HG03097 (cell line): ENCODE measurements at regions not wholly inside any gene's neighbourhood (a gene's known extent, or its start where the extent isn't known, plus 50 kb on each side); places are given as distances from the start of the nearest gene placed in this dataset.

ENCODE experiments used
- ATAC-seq: cut with Tn5 transposase; IDR thresholded peaks from one replicate; pipeline ENCODE4 v1.9.1; 2021; ENCODE audit not compliant: unreplicated experiment, low FRiP score

GRCh38 chr18:1968801-1969498 lies 602.4 kb downstream of the METTL4 start:
- ATAC-seq = no peak

GRCh38 chr18:1976484-1976883 lies 594.8 kb downstream of the METTL4 start:
- ATAC-seq = no peak

GRCh38 chr18:1982056-1982455 lies 589.2 kb downstream of the METTL4 start:
- no peak for ATAC-seq

GRCh38 chr18:1983746-1984515 lies 587.4 kb downstream of the METTL4 start:
- ATAC-seq = no peak

- ATAC-seq = no peak
Observed at GRCh38 chr18:1993866-1994265, 577.4 kb downstream of the METTL4 start.

GRCh38 chr18:1994471-1994870 lies 576.8 kb downstream of the METTL4 start:
- no peak for ATAC-seq

- ATAC-seq = no peak
Observed at GRCh38 chr18:1995041-1995612, 576.2 kb downstream of the METTL4 start.

- ATAC-seq = no peak
Observed at GRCh38 chr18:1998121-1998520, 573.2 kb downstream of the METTL4 start.

- ATAC-seq = no peak
Observed at GRCh38 chr18:1999387-1999786, 571.9 kb downstream of the METTL4 start.

GRCh38 chr18:2002151-2002550 lies 569.2 kb downstream of the METTL4 start:
- no peak for ATAC-seq

- no peak for ATAC-seq
Observed at GRCh38 chr18:2002604-2003003, 568.7 kb downstream of the METTL4 start.

GRCh38 chr18:2009942-2010697 lies 561.2 kb downstream of the METTL4 start:
- ATAC-seq = no peak

GRCh38 chr18:2027016-2027415 lies 544.3 kb downstream of the METTL4 start:
- no peak for ATAC-seq

- ATAC-seq = no peak
Observed at GRCh38 chr18:2027756-2028155, 543.5 kb downstream of the METTL4 start.

- no peak for ATAC-seq
Observed at GRCh38 chr18:2028986-2029385, 542.3 kb downstream of the METTL4 start.

GRCh38 chr18:2030647-2031046 lies 540.7 kb downstream of the METTL4 start:
- ATAC-seq = no peak

GRCh38 chr18:2032036-2032435 lies 539.3 kb downstream of the METTL4 start:
- ATAC-seq = no peak

GRCh38 chr18:2035056-2035455 lies 536.2 kb downstream of the METTL4 start:
- ATAC-seq = no peak

GRCh38 chr18:2036086-2036485 lies 535.2 kb downstream of the METTL4 start:
- ATAC-seq = no peak

GRCh38 chr18:2040279-2040678 lies 531.0 kb downstream of the METTL4 start:
- no peak for ATAC-seq

- ATAC-seq = no peak
Observed at GRCh38 chr18:2049986-2050385, 521.3 kb downstream of the METTL4 start.
